AG10803 (cell line): ENCODE measurements at regions not wholly inside any gene's neighbourhood (a gene's known extent, or its start where the extent isn't known, plus 50 kb on each side); places are given as distances from the start of the nearest gene placed in this dataset.

Experiments used
- DNase-seq: peaks from one replicate; pipeline ENCODE4 v3.0.0; 2010; ENCODE audit warnings: low read depth
- H3K4me3 ChIP-seq: 2 replicates; pipeline ENCODE4 v1.5.1; 2011; ENCODE audit warnings: mild to moderate bottlenecking, low read length, control low read depth
- TF ChIP-seq, protein P1 (sequence below): conservative IDR thresholded peaks from 2 replicates; pipeline ENCODE4 v1.5.1; 2011; ENCODE audit warnings: mild to moderate bottlenecking, low read length, control low read depth, inconsistent platforms

DNA sequence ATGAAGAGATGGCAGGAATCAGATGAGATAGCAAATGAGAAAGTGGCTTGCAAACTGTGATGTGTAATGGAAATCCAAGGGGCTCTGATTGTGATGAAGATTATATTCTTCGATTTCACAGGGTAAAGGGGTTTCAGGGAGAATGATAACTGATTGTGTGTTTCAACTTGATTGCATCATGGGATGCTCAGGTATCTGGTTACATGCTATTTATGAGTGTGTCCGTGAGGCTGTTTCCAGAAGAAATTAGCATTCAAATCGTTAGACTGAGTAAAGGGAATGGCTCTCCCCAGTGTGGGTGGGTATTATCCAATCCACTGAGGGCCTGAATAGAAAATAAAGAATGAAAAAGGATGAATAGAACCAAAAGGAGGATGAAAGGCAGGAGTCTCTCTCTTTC, 278.7 kb upstream of the LARGE1 start:
- TF ChIP-seq, protein P1, sequence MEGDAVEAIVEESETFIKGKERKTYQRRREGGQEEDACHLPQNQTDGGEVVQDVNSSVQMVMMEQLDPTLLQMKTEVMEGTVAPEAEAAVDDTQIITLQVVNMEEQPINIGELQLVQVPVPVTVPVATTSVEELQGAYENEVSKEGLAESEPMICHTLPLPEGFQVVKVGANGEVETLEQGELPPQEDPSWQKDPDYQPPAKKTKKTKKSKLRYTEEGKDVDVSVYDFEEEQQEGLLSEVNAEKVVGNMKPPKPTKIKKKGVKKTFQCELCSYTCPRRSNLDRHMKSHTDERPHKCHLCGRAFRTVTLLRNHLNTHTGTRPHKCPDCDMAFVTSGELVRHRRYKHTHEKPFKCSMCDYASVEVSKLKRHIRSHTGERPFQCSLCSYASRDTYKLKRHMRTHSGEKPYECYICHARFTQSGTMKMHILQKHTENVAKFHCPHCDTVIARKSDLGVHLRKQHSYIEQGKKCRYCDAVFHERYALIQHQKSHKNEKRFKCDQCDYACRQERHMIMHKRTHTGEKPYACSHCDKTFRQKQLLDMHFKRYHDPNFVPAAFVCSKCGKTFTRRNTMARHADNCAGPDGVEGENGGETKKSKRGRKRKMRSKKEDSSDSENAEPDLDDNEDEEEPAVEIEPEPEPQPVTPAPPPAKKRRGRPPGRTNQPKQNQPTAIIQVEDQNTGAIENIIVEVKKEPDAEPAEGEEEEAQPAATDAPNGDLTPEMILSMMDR: no peak
- H3K4me3 ChIP-seq: no peak overlapping the region
- DNase-seq: no peak

DNA sequence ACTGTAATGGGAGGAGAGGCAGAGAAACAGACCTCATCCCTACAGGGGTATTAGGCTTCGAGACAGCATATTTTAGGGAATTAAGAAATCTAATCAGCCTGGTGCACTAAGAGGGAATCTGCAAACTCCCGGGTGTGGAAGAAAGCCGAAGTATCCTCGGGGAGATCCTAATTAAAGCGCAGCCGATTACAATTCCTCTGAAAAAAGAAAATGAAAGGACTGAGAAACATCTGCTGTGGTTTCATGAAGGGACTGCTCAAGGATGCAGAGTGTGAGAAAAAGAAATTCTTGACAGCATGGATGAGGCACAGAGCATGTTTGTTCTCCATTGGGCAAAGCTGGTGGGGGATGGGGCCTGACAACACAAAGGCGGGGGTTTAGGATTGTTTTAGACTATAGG, 290.0 kb upstream of the LARGE1 start:
- TF ChIP-seq, protein P1: no peak
- DNase-seq: no peak

DNA sequence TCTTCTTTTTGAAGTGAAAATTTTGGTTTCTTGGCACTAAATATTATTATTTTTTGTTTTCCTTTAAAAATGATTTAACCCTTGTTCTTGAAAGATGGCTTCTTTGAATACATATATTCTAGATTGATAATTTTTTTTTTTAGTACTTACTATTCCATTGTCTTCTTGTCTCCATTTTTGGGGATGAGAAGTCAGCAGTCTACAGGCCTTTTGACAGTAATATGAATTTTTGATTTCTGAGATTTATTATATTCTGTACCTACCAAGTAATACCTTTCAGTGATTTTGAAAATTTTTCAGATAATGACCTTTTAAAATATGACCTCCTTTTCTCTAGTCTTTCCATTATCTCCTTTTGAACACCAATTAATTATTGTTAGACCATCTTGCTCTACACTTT, 294.1 kb upstream of the LARGE1 start:
- no peak overlapping the region for H3K4me3 ChIP-seq
- no peak for DNase-seq
- TF ChIP-seq, protein P1: no peak

More for the DNA sequence above, 290.0 kb upstream of the LARGE1 start:
- H3K4me3 ChIP-seq: no peak overlapping the region

DNA sequence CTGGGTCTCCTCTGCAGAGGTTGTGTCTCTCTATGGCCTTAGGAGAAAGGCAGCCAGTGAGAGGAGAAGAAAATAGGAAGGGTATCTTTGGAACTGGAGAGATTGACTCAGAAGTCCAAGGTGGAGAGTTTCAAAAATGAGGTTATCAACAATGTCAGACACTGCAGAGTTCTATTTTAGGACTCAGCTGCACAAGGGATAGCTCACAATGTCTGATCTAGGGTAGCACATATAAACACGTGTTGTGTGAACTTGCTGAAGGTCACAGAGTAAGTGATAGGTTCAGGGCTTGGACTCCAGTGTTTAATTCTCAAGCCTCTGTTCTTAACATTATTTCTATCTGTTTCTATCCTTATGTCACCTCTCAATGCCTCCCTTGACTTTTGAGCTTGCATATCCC, 305.0 kb upstream of the LARGE1 start:
- TF ChIP-seq, protein P1: no peak
- no peak overlapping the region for H3K4me3 ChIP-seq
- DNase-seq: no peak

DNA sequence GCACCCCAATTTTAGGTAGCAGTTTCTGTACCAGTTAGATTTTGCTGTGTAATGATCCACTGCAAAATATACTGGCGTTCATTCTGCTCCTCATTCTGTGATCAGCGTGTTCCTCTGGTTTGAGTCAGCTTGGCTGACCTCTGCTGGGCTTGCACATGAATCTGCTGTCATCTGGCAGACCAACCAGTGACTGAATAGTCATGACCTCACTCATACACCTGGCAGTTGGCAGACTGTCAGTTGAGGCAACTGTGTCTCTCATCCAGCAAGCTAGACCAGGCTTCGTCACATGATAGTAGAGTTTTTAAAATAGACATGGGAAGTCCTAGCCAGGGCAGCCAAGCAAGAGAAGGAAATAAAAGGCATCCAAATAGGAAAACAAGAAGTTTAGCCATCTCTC, 316.3 kb upstream of the LARGE1 start:
- no peak for DNase-seq
- TF ChIP-seq, protein P1: no peak
- H3K4me3 ChIP-seq: no peak overlapping the region

DNA sequence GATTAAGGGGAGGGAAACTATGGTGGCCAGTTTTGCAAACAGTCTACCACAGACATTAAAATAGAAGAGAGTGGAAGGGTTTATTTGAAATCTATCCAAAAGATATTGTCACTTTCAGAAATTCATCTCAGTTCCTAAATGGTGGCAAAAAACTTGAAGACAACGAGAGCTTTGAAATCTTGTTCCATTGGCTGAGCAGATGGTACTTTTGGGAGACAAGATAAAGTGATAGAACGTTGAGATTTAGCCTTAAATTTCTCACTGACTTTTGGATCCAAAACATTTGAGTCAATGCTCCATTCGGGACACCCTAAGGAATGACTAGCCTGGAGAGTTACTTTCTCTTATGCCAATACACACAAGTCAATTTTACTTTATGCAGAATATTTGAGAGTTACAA, 319.1 kb upstream of the LARGE1 start:
- DNase-seq: no peak
- TF ChIP-seq, protein P1: no peak
- H3K4me3 ChIP-seq: no peak overlapping the region

DNA sequence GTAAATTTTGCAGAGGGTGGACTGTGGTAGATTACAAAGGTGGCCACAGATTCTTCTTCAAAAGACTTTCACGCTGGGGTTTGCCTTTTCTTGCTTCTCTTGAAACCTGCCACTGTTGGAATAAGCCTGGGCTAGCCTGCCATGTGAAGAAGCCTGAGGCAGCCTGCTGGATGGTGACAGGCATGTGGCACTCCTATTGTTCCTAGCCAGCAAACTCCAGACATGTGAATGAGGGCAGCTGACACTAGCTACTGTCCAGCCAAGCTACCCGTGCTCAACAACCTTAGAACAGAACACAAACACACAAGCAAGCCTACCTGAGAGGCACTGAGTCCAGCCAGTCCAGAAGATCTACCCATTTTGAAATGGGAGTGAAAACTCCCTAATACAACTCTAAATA, 322.7 kb upstream of the LARGE1 start:
- TF ChIP-seq, protein P1: no peak
- no peak for DNase-seq
- H3K4me3 ChIP-seq: no peak overlapping the region
